Activated CD4-positive, alpha-beta T cell treated with anti-CD3 and anti-CD28 coated beads, Interleukin-2, Interleukin-4, amounts not matched to agents 100 ng/mL and 50 ng/mL, durations not matched to agents 16 hours and 8 hours (primary cell): ENCODE measurements at regions not wholly inside any gene's neighbourhood (a gene's known extent, or its start where the extent isn't known, plus 50 kb on each side); places are given as distances from the start of the nearest gene placed in this dataset.

Experiments
- DNase-seq: peaks from one replicate; pipeline ENCODE4 v3.0.0-alpha.2; 2020; ENCODE audit warnings: low spot score

DNA sequence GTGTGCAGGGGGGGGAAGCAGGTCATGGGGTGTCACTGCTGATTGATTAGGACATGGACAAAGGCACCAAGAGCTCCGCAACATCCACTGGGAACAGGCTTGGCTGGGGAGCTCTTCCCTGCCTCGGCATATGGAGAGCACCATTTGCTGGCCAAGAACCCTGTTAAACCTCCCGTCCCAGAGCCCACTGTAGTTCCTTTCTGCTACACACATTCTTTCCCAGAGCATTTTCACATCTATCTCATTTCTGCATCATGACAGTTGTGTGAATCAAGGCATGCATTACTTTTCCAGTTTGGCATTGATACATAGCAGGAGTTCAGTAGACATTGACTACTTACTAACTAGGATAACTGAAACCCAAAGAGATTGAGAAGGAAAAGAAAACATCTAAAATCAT, 333.4 kb upstream of the B3GAT1 start:
- DNase-seq: no peak

DNA sequence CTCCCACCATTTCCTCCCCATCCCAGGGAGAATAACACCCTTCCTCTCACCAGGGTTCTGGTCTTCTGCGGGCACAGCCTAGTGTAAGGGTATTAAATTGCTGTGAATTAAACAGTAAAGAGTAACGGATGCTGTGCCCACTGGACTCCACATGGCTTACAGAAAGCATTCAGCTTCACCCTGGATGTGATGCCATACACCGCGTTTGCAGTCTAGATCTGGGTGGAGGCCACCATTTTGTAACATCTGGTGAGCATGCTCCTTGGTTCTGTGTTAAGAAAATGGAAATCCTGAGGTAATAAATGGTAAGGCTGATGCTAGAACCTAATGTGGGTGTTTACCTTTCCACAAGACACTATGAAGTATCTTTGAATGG, 331.8 kb upstream of the B3GAT1 start:
- DNase-seq: no peak

DNA sequence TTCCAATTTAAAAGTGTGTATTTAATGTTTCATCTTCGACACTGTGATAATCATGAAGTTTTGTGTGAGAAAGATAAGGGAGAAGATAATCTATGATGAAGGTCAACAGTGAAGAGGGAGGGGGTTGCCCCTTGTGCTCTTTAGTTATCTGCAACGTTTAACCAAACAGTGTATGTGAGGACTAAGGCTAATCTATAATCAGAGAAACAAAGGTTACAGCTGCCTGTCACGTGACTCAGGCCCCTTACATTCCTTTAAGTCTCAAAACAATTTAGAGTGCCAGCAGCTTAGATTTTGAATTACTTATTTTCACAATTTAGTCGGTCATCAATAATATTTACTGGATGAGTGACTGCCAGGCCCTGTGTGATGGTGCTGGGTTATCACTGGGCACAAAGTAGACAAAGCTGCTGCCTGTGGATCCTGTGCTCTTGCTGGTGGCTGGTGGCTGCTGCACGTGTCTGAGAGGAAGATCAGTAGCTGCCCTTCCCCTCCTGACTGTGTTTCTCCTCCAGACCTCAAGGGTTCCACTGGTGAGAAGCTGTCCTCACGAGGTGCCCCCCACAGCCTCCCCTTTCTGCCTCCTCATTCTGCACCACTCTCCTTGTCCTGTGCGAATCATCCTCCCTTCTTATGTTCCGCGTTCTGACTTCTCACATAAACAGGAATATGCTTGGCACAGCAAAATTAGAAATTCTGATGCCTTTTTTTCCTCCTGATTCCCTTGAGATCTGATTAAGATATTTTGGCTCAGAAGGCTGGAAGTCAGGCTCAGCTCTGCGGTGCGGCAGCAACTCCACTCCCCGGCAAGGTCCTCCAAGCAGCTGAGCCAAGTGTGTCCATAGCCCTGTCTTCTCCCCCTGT, 331.1 kb upstream of the B3GAT1 start:
- DNase-seq: no peak

DNA sequence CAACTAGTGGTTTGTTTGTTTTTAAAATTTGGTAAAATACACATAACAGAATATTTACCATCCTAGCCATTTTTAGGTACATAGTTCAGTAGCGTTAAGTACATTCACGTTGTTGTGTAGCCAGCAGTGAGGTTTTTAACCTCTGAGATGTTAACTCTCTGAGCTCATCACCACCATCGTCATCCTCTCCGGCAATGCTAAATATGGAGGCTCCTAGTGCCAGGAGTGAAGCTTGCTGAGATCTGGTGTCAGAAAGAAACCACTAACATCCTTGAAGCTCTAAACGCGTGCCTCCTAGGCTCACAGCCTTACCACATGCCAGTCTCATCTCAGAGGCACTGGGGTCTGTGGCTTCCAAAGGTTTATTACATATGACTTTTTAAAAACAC, 330.2 kb upstream of the B3GAT1 start:
- no peak for DNase-seq

DNA sequence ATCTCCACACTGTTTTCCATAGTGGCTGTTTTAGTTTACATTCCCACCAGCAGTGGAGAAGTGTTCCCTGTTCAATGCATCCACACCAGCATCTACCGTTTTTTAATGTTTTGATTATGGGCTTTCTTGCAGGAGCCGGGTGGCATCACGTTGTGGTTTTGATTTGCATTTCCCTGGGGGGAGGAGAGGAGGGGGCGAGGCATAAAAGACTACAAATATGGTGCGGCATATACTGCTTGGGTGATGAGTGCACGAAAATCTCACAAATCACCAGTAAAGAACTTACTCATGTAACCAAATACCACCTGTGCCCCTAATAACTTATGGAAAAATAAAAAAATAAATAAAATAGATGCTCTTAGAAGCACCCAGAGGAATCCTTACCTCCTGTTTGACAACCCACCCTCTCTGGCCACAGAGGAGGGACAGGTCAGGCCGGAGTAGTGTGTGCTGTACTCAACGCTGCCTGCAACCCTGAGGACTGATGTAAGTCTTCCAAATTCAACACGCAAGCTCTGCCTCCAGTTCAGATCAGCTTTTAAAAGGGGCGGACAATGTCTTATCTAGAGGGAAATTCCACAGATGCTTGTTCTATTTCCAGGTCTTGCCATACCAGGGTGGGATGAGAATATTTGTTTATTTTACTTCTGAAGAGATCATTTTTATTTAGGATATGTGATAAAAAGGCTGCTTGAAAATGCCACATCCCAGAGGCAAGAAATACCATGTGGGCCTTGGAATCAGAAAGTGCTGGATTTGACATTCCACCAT, 329.6 kb upstream of the B3GAT1 start:
- no peak for DNase-seq

DNA sequence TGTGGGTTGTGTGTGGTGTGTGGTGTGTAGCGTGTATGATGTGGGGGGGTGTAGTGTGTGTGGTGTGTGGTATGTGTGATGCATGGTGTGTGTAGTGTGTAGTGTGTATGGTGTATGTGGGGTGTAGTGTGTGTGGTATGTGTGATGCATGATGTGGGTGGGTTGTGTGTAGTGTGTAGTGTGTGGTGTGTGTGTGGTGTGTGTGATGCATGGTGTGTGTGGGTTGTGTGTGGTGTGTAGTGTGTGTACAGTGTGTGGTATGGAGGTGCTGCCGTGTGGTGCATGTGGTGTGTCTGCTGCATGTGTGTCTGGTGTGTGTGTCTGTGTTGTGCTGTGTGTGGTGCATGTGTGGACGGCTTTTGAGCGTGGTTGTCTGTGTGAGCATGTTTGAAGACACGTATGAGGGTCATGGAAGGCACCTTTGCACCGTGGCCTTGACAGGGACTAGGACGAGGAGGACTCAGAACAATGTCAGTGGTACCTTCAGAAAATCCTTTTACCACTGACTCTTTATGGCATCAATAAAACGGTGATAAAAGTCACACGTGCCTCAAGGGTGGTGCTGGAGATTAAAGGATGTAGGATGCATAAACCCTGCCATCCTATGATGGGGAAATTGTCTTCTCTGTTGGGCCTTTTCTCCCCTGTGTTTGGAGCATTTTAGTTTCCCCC, 328.7 kb upstream of the B3GAT1 start:
- DNase-seq: no peak

DNA sequence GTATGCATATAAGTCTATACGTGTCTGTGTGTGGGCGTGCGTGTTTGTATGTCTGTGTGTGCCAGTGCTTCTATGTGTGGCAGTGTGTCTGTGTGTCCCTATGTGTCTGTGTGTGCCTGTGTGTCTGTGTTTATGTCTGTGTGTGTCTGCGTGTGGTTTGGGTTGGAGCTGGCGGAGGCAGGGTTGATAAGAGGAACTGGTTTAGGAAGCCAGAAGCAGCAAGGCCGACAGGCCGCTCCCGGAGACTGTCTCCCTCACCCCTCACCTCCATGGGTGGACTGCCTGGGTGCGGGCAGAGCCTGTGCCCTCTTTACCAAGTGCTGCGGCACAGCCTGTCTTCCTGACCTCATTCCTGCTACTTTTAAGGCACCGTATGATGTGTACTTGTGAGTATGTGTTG, 327.1 kb upstream of the B3GAT1 start:
- DNase-seq: no peak

DNA sequence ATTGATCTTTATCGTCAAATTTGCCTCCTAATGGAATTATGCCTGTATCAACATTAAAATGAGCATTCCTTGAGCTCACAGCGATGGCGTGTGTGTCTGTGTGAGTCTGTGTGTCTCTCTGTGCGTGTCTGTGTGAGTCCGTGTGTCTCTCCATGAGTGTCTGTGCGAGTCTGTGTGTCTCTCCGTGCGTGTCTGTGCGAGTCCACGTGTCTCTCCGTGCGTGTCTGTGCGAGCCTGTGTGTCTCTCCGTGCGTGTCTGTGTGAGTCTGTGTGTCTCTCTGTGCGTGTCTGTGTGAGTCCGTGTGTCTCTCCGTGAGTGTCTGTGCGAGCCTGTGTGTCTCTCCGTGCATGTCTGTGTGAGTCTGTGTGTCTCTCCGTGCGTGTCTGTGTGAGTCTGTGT, 326.5 kb upstream of the B3GAT1 start:
- DNase-seq: no peak

DNA sequence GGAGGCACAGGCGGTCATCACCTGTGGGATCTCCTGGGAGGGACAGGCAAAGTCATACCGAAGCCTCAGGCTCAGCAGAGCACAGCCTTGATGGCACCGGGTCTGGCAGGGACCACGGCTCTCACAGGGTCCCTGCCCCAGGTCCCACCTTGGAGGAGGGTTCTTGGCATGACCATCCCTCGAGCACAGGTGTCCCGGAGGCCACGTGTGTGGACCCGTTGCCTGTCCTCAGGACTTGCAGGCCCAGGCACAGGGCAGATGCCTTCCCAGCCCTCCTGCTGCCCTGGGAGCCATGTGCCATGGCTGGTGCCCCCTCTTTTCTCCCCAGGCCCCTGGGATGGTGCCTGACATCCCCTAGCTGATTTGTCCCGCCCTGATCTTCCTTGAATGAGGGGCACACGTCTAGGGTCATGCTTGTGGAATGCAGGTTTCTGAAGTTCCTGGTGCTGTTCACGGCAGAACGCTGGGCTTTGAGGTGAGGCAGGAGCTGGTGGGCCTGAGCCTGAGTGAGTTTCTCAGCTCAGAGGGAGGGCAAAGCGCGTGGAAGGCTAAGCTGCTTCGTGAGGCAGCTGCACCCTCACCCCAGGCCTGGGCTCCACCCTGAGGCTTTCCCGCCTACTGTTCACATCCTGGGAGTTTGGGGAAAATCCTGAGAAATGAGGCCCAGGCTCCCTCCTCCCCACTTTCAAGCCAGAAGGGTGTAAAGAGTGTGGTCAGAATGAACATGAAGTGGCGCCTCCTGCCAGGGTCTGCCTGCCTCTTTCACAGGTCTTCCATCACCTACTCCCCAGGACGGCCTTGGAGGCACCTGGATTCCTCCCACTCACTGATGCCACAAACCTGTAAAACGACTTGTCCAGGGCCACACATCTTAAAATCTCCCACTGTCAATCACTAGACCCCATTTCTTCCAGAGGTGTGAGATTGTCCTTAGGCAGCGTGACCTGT, 325.8 kb upstream of the B3GAT1 start:
- no peak for DNase-seq

DNA sequence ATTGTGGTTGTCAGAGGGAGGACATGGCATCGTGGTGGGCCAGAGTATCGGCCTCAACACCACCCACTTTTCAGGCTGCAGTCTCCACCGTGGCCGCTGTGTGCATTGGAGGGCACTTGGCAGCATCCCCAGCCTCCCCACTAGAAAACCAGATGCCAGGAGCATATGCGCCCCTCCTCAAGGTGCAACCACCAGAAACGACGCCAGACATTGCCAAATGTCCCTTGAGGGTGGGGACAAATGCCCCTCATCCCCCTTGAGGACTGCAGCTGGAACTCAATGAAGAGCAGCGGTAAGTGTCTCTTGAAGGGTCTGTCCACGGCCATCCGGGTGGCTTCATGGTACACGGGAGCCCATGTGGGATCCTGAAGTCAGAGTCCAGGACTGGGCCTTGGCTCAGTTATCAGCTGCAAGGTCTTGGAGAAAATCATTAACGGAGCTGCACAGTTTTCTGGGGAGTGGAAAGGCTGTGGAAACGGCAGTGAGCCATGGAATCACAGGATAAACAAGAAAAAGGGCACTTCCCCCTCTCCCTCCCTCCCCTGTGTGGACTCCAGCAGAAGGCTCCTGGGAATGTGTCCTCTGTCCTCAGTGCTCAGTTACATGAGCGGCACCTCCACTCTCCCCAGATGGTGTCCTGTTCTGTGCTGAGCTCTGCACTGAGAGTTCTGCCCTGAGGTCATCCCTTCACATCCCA, 324.4 kb upstream of the B3GAT1 start:
- DNase-seq: no peak

DNA sequence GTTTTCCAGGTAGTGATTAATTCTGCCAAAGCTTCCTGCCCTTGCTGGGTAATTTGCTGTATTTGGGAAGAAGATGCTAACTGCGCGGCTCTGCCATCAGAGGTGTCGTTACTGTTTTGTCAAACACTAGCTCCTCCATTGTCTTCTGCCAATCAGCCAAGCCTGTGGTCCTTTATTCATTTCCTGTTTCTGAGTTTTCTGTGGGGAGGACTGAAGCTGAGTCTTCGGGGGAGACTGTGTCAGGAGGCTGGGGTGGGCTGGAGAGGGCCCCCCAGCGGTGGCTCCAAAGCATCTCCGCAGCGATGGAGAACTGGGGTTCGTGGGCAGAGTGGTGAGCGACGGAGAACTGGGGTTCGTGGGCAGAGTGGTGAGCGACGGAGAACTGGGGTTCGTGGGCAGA, 322.9 kb upstream of the B3GAT1 start:
- DNase-seq: no peak

DNA sequence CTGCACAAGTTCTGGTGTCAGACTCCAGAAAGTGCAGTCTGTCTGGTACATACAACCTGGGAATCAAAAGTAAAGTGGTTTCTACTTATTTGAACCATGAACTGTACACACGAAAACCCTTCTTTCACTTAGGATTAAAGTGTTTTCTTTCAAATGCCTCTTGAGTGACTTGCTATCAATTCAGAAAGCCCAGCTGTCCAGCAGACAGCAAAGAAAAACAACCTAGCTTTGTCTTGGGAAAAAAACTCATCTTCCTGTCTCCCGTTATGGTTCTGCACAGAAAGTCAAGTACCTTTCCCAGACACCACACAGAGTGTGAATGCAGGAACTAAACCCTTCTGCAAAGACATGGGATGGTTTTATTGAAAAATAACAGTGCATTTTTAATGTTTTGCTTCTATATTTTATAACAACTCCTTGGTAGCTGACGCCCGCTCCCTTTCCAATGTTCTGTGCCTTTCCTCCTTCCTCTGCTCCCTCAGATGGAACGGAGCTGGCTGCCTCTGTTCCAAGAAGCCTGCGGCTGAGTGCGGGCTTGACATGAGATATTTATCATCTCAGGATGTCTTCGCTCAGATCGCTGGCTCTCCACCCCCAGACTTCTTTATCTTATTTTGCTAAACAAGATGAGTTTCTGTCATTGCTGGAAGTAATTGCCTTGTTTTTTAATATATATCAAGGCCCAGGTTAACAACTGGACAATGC, 322.3 kb upstream of the B3GAT1 start:
- DNase-seq: no peak

DNA sequence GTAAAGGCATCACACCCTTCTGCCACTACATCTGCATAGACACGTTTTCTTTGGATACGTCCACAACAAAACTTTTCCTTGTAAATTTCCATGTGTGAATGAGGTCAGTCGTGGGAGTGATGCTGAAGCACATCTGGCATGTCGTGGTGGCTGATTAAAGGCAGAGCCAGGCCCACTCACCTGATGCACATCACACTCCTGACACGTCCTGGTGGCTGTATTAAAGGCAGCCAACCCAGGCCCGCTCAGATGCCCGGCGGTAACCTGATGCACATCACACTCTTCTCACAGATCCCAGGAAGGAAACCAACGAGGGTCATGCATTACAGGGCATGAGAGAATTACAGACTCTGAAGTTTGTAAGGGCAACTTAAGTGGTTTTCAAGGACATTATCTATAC, 321.6 kb upstream of the B3GAT1 start:
- DNase-seq: no peak

DNA sequence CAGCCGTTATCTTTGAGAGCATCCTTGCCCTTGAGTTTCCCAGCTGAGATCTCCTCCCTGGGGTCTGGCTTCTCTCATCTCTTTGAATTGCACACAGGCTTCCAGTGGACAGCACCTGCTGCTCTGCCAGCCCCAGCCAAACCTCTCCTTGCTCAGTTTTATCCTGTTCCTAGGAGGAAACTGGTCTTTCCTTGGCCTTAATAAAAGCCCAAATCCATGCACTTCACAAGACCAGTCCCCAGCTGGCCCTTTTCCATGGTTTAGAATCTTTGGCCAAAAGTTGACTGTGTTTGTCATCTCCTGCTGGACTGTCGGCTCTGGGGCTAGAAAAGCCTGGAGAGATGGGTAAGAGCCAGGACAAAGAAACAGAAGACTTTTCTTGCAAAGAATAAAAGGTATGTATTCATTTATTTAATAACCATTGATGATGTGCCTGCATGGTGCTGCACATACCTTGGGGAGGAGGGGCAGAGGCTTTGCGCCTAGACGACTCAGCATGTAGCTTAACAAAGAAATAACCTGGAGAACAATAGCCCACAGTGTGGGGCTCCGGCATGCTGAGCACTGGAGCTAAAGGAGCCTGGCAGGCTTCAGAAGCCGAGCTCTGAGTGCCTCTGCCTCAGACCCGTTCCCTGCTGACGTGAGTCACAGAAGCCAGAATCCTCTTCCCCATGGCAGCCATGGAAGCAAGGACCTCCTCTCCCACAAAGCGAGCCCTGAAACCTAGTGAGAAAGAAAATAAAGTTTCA, 319.3 kb upstream of the B3GAT1 start:
- no peak for DNase-seq

DNA sequence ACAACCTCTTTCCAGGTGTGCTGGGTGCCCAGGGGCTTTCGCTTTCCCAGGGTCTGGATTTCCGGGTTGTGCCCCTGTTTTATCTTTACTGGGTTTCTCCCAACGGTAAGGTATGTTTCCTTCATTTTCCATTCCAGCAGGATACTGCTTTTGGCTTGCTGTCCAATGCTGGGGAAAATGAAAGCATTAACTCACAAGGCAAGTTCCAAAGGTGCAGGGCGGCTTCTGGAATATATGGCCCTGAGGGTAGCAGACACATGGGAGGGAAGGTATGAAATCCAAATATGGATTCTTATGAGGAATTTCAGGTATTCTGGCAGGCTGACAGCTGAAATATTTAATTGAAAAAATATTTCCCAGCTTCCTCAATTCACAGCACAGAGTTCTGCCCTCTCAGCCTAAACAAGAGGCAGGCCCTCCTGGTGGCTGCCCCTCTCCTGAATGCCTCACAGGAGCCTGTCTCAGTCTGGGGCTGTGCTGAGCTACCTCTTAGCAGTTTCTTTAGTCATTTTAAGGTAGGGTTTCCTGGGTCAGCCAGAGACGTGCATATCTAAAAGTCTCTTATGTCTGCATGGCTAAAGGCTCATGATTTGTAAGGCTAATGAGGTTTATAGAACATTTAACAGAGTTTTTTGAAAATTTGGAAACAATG, 318.6 kb upstream of the B3GAT1 start:
- DNase-seq: no peak

DNA sequence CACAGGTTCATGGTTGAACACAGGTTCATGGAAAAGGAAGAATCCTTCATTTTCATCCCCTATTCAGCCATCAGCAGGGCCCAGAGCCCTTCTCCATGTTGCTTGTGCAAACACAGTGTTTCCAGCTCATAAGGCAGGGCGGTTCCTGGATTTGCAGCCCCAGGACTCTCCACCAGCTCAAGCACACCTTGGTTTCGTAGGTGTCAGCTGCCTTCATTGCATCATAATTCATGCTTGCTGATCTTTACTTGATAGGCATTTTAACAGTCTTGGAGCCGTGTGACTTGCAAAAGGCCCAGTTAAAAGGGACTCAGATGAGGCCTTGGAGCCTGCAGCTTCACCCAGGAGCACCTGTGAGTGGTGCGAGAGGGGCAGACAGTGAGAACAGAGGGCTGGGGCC, 318.1 kb upstream of the B3GAT1 start:
- DNase-seq: no peak

DNA sequence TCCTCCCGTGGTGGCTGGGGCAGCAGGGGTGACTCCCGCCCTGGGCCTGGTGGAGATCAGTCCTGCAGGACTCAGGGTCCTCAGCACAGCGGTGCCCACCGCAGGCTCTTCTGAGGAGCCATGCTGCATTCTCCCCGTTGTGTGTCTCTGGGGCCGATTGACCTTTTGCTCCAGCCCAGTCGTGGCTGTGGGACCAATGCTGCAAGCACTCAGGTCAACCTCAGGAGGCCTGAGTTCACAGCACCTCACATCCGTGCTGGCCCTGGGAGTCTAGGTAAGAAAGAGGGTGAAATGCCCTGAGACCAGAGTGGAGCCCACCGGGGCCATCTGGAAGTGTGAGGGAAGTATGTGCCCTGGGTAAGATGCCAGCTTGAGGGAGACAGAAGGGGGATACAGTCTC, 316.1 kb upstream of the B3GAT1 start:
- no peak for DNase-seq

DNA sequence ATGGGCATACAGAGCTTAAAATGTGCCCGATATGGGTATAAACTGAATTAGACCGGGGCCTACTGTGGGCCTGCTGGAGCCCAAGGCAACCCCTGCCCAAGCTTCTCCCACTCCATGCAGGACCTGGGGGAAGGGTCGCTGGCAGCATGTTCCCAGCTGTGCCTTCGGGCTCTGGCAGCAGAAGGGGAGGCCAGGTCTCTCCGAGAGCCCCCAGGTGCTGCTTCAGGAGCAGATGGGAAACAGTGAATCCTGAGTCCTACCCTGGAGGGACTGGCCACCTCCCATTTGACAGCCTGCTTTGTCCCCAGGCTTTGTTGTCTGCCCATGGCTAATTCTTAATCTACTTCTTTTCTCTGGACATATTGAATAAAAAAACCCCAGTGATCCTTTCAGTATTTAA, 315.6 kb upstream of the B3GAT1 start:
- DNase-seq: no peak

DNA sequence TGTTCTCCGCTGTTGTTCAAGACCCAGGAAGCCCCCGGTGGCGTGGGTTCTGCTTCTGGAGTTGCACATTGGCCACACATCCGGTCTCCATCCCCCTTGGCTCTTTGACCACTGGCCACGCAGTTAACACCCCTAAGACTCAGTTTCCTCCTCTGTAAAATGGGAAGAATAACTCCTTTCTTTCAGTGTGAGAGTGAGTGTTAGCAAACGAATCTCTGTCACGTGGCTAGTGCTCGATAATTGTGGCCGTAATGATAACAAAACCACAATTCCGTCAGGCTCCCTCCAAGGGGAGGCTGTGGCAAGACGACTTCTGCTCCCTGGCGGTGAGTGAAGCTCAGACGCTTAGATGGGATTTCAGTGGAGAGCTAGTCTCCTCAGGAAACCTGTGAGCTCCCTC, 315.2 kb upstream of the B3GAT1 start:
- no peak for DNase-seq
